ENCODE measurements at regions not wholly inside any gene's neighbourhood (a gene's known extent, or its start where the extent isn't known, plus 50 kb on each side); places are given as distances from the start of the nearest gene placed in this dataset.
"Not testable (repeated sequence)": the region's sequence is repeated elsewhere in the genome, so short reads cannot be mapped to it uniquely, and the experiment has no call there.

GRCh38 chr21:23886828-23887724 is 1720.2 kb downstream of the MRPL39 start:
- no peak for DNase-seq (ENCODE audit: low read depth)

- no peak for DNase-seq (ENCODE audit: low read depth)
These were observed 1725.5 kb downstream of the MRPL39 start for GRCh38 chr21:23881783-23882182.

GRCh38 chr21:23876925-23877558 is 1730.2 kb downstream of the MRPL39 start:
- no peak for DNase-seq (ENCODE audit: low read depth)

GRCh38 chr21:23874271-23874670 is 1733.0 kb downstream of the MRPL39 start:
- no peak for DNase-seq (ENCODE audit: low read depth)

- DNase-seq (ENCODE audit: low read depth): no peak
These were observed 1745.3 kb downstream of the MRPL39 start for GRCh38 chr21:23861911-23862504.

- DNase-seq (ENCODE audit: low read depth): no peak
These were observed 1748.4 kb downstream of the MRPL39 start for GRCh38 chr21:23858878-23859277.

- DNase-seq (ENCODE audit: low read depth): no peak
These were observed 1753.4 kb downstream of the MRPL39 start for GRCh38 chr21:23853796-23854379.

GRCh38 chr21:23837564-23837963 is 1769.7 kb downstream of the MRPL39 start:
- DNase-seq (ENCODE audit: low read depth): no peak

- DNase-seq (ENCODE audit: low read depth): no peak
These were observed 1784.5 kb downstream of the MRPL39 start for GRCh38 chr21:23822760-23823159.

- DNase-seq (ENCODE audit: low read depth): no peak
These were observed 1789.9 kb downstream of the MRPL39 start for GRCh38 chr21:23817337-23817736.

GRCh38 chr21:23812485-23812884 is 1794.8 kb downstream of the MRPL39 start:
- DNase-seq (ENCODE audit: low read depth): no peak

- DNase-seq (ENCODE audit: low read depth): no peak
These were observed 1795.5 kb downstream of the MRPL39 start for GRCh38 chr21:23811805-23812204.

- DNase-seq (ENCODE audit: low read depth): no peak
These were observed 1797.7 kb downstream of the MRPL39 start for GRCh38 chr21:23809573-23809972.

- DNase-seq (ENCODE audit: low read depth): not testable (repeated sequence)
These were observed 1800.2 kb downstream of the MRPL39 start for GRCh38 chr21:23806966-23807548.

- no peak for DNase-seq (ENCODE audit: low read depth)
These were observed 1802.4 kb downstream of the MRPL39 start for GRCh38 chr21:23804866-23805265.

- no peak for DNase-seq (ENCODE audit: low read depth)
These were observed 1806.0 kb downstream of the MRPL39 start for GRCh38 chr21:23801292-23801691.

GRCh38 chr21:23799376-23799775 is 1807.9 kb downstream of the MRPL39 start:
- DNase-seq (ENCODE audit: low read depth): no peak

GRCh38 chr21:23792300-23792699 is 1815.0 kb downstream of the MRPL39 start:
- no peak for DNase-seq (ENCODE audit: low read depth)

GRCh38 chr21:23789864-23790263 is 1817.4 kb downstream of the MRPL39 start:
- DNase-seq (ENCODE audit: low read depth): no peak

GRCh38 chr21:23780326-23780725 is 1827.0 kb downstream of the MRPL39 start:
- no peak for DNase-seq (ENCODE audit: low read depth)

- no peak for DNase-seq (ENCODE audit: low read depth)
These were observed 1863.5 kb downstream of the MRPL39 start for GRCh38 chr21:23743821-23744220.

- no peak for DNase-seq (ENCODE audit: low read depth)
These were observed 1866.8 kb downstream of the MRPL39 start for GRCh38 chr21:23740463-23740862.
